EH (cell line): ENCODE measurements at regions not wholly inside any gene's neighbourhood (a gene's known extent, or its start where the extent isn't known, plus 50 kb on each side); places are given as distances from the start of the nearest gene placed in this dataset.

ENCODE experiments used
- DNase-seq: peaks from one replicate; pipeline ENCODE4 v3.0.0-alpha.2; 2015; ENCODE audit warnings: low read depth

DNA sequence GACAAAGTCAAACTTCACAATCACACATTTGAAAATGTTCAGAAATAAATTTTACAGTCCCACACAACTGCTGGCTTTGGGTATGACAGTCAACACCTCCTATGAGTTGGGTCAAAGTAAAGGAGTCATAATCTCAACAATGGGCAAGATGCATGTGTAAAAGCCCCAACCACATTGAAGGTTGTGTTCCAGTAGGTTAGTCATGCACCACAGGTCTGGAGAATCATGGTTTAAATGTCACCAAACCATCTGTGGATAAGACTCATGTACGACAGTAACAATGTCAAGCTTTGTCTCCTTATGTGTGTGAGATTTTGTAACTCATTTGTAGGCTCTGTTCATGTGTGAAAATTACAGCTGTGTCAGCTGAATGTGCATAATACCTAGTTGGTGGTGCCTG lies 1065.7 kb upstream of the AMELY start:
- no peak for DNase-seq

- DNase-seq: no peak
Observed at GRCh38 chrY:7968293-7968692, 1056.7 kb upstream of the AMELY start.

DNA sequence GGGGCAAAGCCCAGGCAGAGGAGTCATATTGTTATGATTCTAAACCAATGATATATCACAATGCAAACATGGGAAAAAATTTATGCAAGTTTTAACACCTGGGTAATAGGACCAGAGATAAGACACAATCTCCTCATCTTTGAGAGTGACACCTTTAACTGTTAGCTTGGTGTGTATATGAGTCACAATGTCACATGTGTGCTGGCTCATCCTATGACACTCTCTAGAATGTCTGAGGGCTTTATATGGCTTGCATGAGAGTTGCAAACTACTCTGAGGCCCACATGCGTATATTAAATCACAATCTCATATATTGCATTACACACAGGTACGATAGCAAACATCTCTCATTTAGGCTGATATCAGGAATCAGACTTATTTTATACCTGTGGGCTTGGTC lies 1055.4 kb upstream of the AMELY start:
- DNase-seq: no peak

DNA sequence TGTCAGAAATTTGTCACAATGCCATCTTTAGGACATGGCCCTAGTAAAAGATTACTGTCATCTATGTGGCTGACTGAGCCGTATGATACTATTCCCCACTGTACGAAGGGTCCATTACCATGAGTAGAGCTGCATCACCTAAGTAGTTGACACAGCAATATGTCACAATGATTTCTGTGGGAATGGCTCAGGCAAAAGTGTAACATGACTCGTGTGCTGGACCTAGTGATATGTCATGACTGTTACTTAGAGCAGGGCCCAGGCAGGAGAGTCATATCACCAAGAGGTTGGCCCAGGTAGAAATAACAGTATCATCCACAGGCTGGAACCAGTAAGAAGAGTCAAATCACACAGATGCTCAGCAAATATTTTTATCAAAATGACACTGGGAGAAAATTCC lies 1051.8 kb upstream of the AMELY start:
- DNase-seq: no peak

DNA sequence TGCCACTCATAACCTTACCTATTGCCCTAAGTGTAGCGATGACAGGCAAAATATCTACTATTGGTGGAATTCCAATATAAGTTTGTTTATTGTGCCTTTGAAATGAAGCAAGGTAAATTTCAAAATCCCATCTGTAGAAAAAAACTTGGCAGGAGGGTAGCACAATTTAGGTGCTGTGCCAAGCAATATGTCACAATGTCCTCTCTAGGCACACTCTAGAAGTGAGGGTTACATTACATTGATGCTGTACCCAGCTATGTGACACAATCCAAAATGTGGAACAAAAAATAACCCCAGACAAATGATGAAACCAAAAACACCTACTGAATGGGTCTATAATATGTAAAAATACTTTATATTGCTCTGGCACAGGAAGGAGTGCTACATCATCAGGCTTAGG lies 1050.8 kb upstream of the AMELY start:
- no peak for DNase-seq

- DNase-seq: no peak
Observed at GRCh38 chrY:7961811-7962210, 1050.3 kb upstream of the AMELY start.

DNA sequence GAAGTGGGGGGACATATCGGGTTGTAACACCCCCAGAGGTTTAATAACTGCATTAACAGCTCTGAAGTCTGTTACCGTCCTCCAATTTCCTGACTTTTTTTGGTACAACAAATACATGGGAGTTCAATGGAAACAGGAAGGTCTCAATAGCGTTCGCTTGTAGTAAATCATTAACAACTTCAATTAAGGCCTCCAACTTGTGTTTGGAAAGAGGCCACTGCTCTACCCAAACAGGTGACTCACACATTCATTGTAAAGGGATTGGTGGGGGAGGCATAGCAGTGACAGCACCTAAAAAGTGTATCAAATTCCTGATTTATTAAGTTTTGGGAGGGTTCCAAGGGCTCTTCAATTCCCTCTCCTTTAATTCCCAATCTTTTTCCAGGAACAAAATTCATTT lies 1046.2 kb upstream of the AMELY start:
- no peak for DNase-seq

DNA sequence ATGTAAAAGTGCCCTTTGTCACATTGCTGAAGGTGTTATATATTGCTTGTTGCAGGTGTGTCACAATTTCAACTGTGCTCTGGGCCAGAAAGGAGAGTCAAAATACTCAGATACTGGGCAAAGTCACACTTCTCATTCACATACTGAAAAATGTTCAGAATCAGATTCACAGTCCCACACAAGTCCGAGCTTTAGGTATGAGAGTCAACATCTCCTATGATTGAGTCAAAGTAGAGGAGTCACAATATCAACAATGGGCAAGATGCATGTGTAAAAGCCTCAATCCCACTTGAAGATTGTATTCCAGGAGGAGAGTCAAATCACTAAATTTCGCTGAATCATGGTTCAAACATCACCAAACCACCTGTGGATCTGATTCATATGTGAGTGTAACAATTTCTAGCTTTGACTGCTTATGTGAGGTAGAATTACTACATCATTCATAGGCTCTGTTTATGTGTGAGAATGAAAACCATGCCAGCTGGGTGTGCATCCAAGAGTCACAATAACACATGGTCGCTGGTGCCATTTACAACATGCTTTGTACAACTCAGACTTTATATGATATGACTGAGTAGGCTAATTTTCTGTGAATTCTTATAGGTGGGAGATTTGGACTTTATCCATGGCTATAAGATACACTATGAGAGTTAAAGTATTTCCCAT lies 1039.8 kb upstream of the AMELY start:
- DNase-seq: no peak

DNA sequence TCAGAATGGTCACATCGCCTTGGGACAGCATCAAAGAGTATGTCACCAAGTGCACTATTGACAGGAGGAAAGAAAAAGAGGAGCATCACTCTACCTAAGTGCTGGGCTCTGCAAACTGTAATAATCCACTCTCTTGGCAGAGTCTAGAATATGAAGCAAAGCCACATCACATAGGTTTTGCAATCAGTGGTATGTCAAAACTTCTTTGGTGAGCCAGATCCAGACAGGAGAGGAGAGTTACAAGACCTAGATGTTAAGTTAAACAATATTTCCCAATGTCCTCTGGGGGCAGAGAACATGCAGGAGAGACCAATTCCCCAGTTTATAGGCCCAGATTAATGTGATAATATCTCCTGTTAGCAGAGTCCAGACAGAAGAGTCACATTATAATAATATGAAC lies 1032.6 kb upstream of the AMELY start:
- no peak for DNase-seq

- peak; percentile 10 for DNase-seq
Observed at GRCh38 chrY:7942711-7943110, 1031.2 kb upstream of the AMELY start.

DNA sequence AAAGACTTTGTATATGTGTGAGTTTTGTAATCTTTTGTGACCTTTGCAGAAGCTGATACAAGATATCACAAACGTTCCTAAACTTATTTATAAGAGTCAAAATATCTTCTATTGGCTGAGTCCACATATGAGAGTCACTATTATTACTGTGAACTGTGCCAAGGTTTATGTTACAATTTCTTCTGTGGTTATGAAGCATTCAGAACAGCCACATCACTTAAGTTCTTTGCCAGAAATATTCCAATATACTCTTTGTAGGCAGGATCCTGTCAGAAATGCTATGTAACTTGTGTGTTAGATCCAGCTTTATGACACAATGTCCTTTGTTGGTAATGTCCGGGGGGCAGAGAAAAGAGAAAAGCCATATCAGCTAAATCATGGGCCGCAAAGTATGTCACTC lies 1030.3 kb upstream of the AMELY start:
- DNase-seq: no peak

DNA sequence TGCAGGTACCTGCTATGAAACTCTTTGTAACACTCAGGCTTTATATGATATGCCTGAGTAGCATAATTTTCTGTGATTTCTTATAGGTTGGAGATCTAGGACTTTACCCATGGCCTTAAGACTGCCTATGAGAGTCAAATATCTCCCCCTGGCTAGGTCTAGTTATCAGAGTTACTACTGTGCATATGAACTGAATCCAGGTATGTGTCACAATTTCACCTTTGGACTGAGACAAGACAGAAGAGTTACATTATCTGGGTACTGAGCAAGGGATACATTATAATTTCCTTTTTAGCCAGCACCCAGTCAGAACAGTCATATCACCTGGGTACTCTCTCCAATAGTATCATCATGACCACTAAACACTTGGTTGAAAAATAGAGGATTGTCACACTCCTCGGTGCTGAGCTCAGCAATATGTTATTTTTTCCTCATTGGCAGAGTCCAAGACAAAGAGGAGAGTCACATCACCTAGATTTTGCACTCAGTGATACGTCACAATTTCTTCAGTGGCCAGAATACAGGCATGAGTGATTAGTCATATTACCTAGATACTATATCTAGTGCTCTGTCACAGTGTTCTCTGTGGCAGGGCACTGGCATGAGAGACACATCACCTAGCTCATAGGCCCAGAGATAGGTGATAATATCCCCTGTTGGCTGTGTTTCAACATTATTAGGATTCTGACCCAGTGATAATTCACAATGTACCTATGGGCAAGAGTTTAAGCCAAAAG lies 1027.6 kb upstream of the AMELY start:
- DNase-seq: no peak

- DNase-seq: no peak
Observed at GRCh38 chrY:7936831-7937230, 1025.3 kb upstream of the AMELY start.

GRCh38 chrY:7936046-7936445 lies 1024.5 kb upstream of the AMELY start:
- peak; percentile 82 for DNase-seq

GRCh38 chrY:7935606-7936005 lies 1024.1 kb upstream of the AMELY start:
- no peak for DNase-seq

DNA sequence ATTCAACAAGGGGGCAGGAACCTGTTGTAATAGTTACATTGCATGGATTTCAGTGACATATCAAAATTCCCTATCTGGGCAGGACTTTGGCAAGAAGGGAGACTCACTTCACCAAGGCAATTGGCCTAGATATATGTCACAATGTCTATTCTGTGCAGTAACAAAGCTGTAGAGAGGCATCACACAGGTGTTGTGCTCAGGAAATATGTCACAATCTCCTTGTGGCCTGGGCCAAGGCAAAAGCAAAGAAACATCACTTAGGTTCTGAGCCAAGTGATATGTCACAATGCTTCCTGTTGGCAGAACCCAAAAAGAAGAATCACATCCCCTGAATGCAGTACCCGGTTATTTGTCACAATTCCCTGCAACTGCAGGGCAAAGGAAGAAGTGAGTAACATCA lies 1020.9 kb upstream of the AMELY start:
- no peak for DNase-seq

DNA sequence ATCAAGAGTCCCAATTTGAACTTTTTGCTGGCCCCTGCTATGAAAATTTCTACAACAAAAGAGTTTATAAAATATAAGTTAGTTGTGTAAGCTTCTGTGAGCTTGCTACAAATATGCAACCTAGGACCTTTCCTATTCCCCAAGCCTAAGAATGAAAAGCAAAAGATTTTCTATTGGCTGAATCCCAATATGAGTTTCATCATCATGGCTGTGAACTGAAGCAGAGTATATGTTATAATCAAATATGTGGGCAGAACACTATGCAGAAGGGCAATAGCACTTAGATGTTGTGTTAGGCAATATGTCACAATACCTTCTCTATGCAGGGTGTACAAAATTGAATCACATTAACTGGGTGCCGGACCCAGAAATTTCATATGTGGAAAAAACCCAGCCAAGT lies 1018.3 kb upstream of the AMELY start:
- DNase-seq: no peak

GRCh38 chrY:7924059-7924458 lies 1012.5 kb upstream of the AMELY start:
- no peak for DNase-seq

- DNase-seq: no peak
Observed at GRCh38 chrY:7923476-7924017, 1012.0 kb upstream of the AMELY start.

DNA sequence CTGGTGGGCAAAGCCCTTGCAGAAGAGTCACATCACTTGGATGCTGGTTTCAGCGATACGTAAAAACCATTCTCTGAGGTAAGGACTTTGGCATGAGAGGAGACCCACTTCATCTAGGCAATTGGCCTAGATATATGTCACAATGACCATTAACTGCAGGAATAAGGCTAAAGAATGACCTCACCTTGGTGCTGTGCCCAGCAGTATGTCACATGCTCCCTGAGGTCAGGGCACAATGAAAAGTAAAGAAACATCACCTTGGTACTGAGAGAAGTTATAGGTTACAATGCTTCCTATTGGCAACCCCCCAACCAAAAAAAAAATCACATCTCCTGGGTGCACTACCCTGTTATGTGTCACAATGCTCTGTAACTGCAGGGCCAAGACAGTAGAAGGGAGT lies 1008.8 kb upstream of the AMELY start:
- DNase-seq: no peak

DNA sequence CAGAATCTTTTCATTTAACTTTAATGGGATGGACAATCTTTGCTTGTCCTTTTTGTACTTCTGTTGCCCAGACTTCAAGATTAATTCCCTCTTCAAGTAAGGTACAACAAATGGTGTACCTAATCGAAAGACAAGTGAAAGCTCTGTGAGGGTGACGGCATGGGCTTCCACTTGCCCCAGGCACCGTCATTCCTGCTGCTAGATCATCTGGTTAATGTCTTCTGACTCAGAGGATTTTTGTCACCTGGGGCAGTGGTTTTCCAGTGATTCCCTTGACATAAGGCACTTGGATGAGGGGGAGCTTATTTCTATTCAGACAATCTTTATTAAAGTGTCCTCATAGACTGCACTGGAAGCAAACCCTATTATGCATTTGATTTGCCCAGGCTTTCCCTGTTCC lies 977.0 kb upstream of the AMELY start:
- DNase-seq: no peak

DNA sequence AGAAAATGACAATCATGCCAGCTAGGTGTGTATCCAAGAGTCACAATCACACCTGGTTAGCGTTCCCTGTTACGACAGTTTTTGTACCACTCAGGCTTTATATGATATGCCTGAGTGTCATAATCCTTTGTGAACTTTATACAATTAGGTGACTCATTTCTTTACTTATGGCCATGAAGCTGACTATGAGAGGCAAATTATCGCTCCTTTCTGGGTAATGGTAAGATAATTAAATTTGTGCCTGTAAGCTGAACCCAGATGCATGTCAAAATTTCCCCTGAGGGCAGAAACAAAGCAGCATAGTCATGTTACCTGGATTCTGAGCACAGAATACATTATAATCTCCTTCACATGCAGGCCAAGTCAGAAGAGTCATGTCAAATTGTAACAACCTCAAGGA lies 970.1 kb upstream of the AMELY start:
- DNase-seq: no peak

DNA sequence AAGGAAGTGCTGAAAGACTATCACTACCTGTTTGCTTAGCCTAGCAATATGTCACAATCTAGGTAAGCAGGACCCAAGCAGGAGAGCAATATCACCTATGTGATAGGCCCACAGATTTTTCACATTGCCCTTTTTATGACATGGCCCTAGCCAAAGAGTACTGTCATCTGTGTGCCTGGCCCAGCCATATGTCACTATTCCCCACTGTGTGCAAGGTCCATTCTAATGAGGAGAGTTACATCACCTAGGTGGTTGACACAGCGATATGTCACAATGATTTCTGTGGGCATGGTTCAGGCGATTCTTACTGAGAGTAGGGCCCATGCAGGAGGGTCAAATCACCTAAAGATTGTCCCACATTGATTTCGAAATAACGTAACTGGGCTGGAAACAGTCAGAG lies 967.7 kb upstream of the AMELY start:
- DNase-seq: no peak

GRCh38 chrY:7878719-7879118 lies 967.2 kb upstream of the AMELY start:
- DNase-seq: no peak
